ENCODE measurements at regions not wholly inside any gene's neighbourhood (a gene's known extent, or its start where the extent isn't known, plus 50 kb on each side); places are given as distances from the start of the nearest gene placed in this dataset.
"Not testable (repeated sequence)": the region's sequence is repeated elsewhere in the genome, so short reads cannot be mapped to it uniquely, and the experiment has no call there.

- Mint-ChIP-seq H3K27me3 (no peaks in the 10 kb centered on the region), H3K4me3 (no peak overlapping the region), H3K4me1 (no peaks in the 10 kb centered on the region), H3K36me3 (no peaks in the 10 kb centered on the region), H3K9me3 (peaks cover 0 to 1% (median 0%) of the 10 kb centered on the region in 9 donors), H3K27ac (no peak overlapping the region)
- DNase-seq (no peak), ATAC-seq (no peak)
- POLR2A ChIA-PET = no interaction called here
Measured at GRCh38 chr6:11848852-11849731, 70.5 kb upstream of the ADTRP start.

- Mint-ChIP-seq H3K4me3 (no peak overlapping the region), H3K27ac (no peak overlapping the region), H3K4me1 (no peaks in the 10 kb centered on the region), H3K27me3 (no peaks in the 10 kb centered on the region), H3K36me3 (no peaks in the 10 kb centered on the region), H3K9me3 (peaks cover 0 to 1% (median 0%) of the 10 kb centered on the region in 9 donors)
- ATAC-seq (no peak), DNase-seq (no peak)
- POLR2A ChIA-PET = no interaction called here
Measured at GRCh38 chr6:11848346-11848651, 69.7 kb upstream of the ADTRP start.

GRCh38 chr6:11847515-11848345 is 69.1 kb upstream of the ADTRP start:
- no peak for DNase-seq
- Mint-ChIP-seq H3K4me1 (no peaks in the 10 kb centered on the region), H3K4me3 (no peak overlapping the region), H3K36me3 (no peaks in the 10 kb centered on the region), H3K27me3 (no peaks in the 10 kb centered on the region), H3K27ac (no peak overlapping the region), H3K9me3 (peaks cover 0 to 3% (median 0%) of the 10 kb centered on the region in 9 donors)
- ATAC-seq = no peak
- POLR2A ChIA-PET = no interaction called here

- POLR2A ChIA-PET, H3K27ac Mint-ChIP-seq, H3K27me3 Mint-ChIP-seq, H3K36me3 Mint-ChIP-seq, ATAC-seq, H3K4me3 Mint-ChIP-seq, DNase-seq, H3K9me3 Mint-ChIP-seq, H3K4me1 Mint-ChIP-seq: not testable (repeated sequence)
Measured at GRCh38 chr6:11847068-11847467, 68.5 kb upstream of the ADTRP start.

GRCh38 chr6:11845664-11846577 is 67.3 kb upstream of the ADTRP start:
- no peak overlapping the region for H3K4me3 Mint-ChIP-seq
- peaks cover 0 to 6% (median 0%) of the 10 kb centered on the region in 9 donors for H3K9me3 Mint-ChIP-seq
- H3K36me3 Mint-ChIP-seq = no peaks in the 10 kb centered on the region
- no peaks in the 10 kb centered on the region for H3K27me3 Mint-ChIP-seq
- H3K4me1 Mint-ChIP-seq = no peaks in the 10 kb centered on the region
- no peak for ATAC-seq
- POLR2A ChIA-PET = no interaction called here
- no peak for DNase-seq
- no peak overlapping the region for H3K27ac Mint-ChIP-seq

GRCh38 chr6:11842795-11843194 is 64.2 kb upstream of the ADTRP start:
- ATAC-seq, H3K4me3 Mint-ChIP-seq, DNase-seq, H3K27me3 Mint-ChIP-seq, H3K4me1 Mint-ChIP-seq, H3K27ac Mint-ChIP-seq, POLR2A ChIA-PET: not testable (repeated sequence)
- peaks cover 4 to 32% (median 21%) of the 10 kb centered on the region in 9 donors for H3K9me3 Mint-ChIP-seq
- peaks cover 0 to 25% (median 24%) of the 10 kb centered on the region in 3 donors for H3K36me3 Mint-ChIP-seq

- H3K9me3 Mint-ChIP-seq = peaks cover 4 to 32% (median 15%) of the 10 kb centered on the region in 9 donors
- H3K27me3 Mint-ChIP-seq = peaks cover 0 to 2% (median 0%) of the 10 kb centered on the region in 5 donors
- no peak overlapping the region for H3K4me3 Mint-ChIP-seq
- ATAC-seq = no peak
- peaks cover 0 to 6% (median under 1%) of the 10 kb centered on the region in 4 donors for H3K4me1 Mint-ChIP-seq
- no peak overlapping the region for H3K27ac Mint-ChIP-seq
- DNase-seq = no peak
- H3K36me3 Mint-ChIP-seq = peaks cover 0 to 23% (median 19%) of the 10 kb centered on the region in 3 donors
- POLR2A ChIA-PET = no interaction called here
Measured at GRCh38 chr6:11835065-11835464, 56.5 kb upstream of the ADTRP start.

- peaks cover 0 to 21% (median 8%) of the 10 kb centered on the region in 9 donors for H3K9me3 Mint-ChIP-seq
- POLR2A ChIA-PET = no interaction called here
- no peaks in the 10 kb centered on the region for H3K27me3 Mint-ChIP-seq
- H3K27ac Mint-ChIP-seq = no peak overlapping the region
- ATAC-seq = no peak
- peaks cover 0 to 13% (median 8%) of the 10 kb centered on the region in 3 donors for H3K36me3 Mint-ChIP-seq
- peaks cover 0 to 6% (median under 1%) of the 10 kb centered on the region in 4 donors for H3K4me1 Mint-ChIP-seq
- no peak for DNase-seq
- no peak overlapping the region for H3K4me3 Mint-ChIP-seq
Measured at GRCh38 chr6:11833626-11834592, 55.3 kb upstream of the ADTRP start.

GRCh38 chr6:11831653-11832052 is 53.0 kb upstream of the ADTRP start:
- Mint-ChIP-seq H3K27me3 (peaks cover 0 to 3% (median 0%) of the 10 kb centered on the region in 5 donors), H3K4me1 (peaks cover 0 to 12% (median 7%) of the 10 kb centered on the region in 4 donors), H3K27ac (no peak overlapping the region), H3K4me3 (no peak overlapping the region), H3K9me3 (peaks cover 0 to 2% (median 0%) of the 10 kb centered on the region in 9 donors), H3K36me3 (no peaks in the 10 kb centered on the region)
- POLR2A ChIA-PET = interaction anchor here (1.3 kb wide), 1 partner anchor 9 kb away, joined by 3 read pairs; no protein-coding TSS in a partner anchor
- ATAC-seq (no peak), DNase-seq (no peak)

GRCh38 chr6:11830520-11830919 is 51.9 kb upstream of the ADTRP start:
- H3K9me3 Mint-ChIP-seq = no peaks in the 10 kb centered on the region
- H3K4me3 Mint-ChIP-seq = no peak overlapping the region
- peaks cover 0 to 12% (median 7%) of the 10 kb centered on the region in 4 donors for H3K4me1 Mint-ChIP-seq
- DNase-seq (no peak), ATAC-seq (no peak)
- H3K36me3 Mint-ChIP-seq = no peaks in the 10 kb centered on the region
- H3K27me3 Mint-ChIP-seq = peaks cover 0 to 3% (median 0%) of the 10 kb centered on the region in 5 donors
- POLR2A ChIA-PET = no interaction called here
- H3K27ac Mint-ChIP-seq = peak overlapping the region in 1 of 10 donors; percentile 6

- H3K9me3 Mint-ChIP-seq = no peaks in the 10 kb centered on the region
- no peak overlapping the region for H3K27ac Mint-ChIP-seq
- H3K4me1 Mint-ChIP-seq = peaks cover 0 to 13% (median 7%) of the 10 kb centered on the region in 4 donors
- POLR2A ChIA-PET = no interaction called here
- peaks cover 0 to 3% (median 0%) of the 10 kb centered on the region in 5 donors for H3K27me3 Mint-ChIP-seq
- ATAC-seq (no peak), DNase-seq (no peak)
- H3K4me3 Mint-ChIP-seq = no peak overlapping the region
- H3K36me3 Mint-ChIP-seq = no peaks in the 10 kb centered on the region
Measured at GRCh38 chr6:11830105-11830504, 51.5 kb upstream of the ADTRP start.
